Endothelial cell of umbilical vein (primary cell): ENCODE measurements at regions not wholly inside any gene's neighbourhood (a gene's known extent, or its start where the extent isn't known, plus 50 kb on each side); places are given as distances from the start of the nearest gene placed in this dataset.

Experiments
- BruUV-seq: library from RNA; stranded (reverse); fragments of 400-500 nt; replicated peaks from 2 replicates; lab custom pipeline; 2021; lab: Mats Ljungman, UMichigan
- CTCF ChIA-PET: fragments of 300-600, 350-600 bp; sonication (Branson Sonifier 250); formaldehyde crosslinking; loops from one replicate; lab custom pipeline; 2021; ENCODE audit warnings: antibody characterized with exemption, inconsistent platforms; lab: Charles Lee
- POLR2A ChIA-PET: fragments of 300-600, 350-600 bp; sonication (Branson Sonifier 250); formaldehyde crosslinking; loops from one replicate; lab custom pipeline; 2021; ENCODE audit warnings: antibody characterized with exemption, inconsistent platforms; lab: Charles Lee
- DNase-seq: peaks from one replicate; pipeline ENCODE4 v3.0.0-alpha.2; 2011; ENCODE audit warnings: low read depth, low spot score
- FAIRE-seq: peaks from 2 replicates; lab custom pipeline; 2011; peaks lifted over from hg19 to GRCh38; lab: Jason Lieb, UNC
- H2AFZ ChIP-seq: 2 replicates; pipeline ENCODE4 v1.6.0; 2012; ENCODE audit warnings: low read depth, low read length, control low read depth, inconsistent platforms
- H3K27ac ChIP-seq: 2 replicates; pipeline ENCODE4 v1.5.1; 2011; ENCODE audit warnings: low read depth, mild to moderate bottlenecking, control low read depth, low read length, moderate library complexity; ENCODE audit not compliant: insufficient read depth
- H3K27me3 ChIP-seq, 2 experiments: 2 replicates each; pipeline versions ENCODE4 v1.6.0 to v1.6.1; 2011; ENCODE audit warnings: low read length in 2 of 2, mixed read lengths in 1 of 2; ENCODE audit not compliant: control insufficient read depth in 2 of 2, insufficient read depth in 2 of 2
- H3K36me3 ChIP-seq, 2 experiments: 2 replicates in 1 of 2; 3 replicates in 1 of 2; pipeline ENCODE4 v1.5.1; 2011; ENCODE audit warnings: low read length in 2 of 2, mild to moderate bottlenecking in 1 of 2, moderate library complexity in 1 of 2; ENCODE audit not compliant: control insufficient read depth in 2 of 2, insufficient read depth in 2 of 2; ENCODE audit errors: extremely low read depth in 1 of 2
- H3K4me1 ChIP-seq: 3 replicates; pipeline ENCODE4 v1.5.1; 2011; ENCODE audit warnings: mild to moderate bottlenecking, low read length; ENCODE audit not compliant: control insufficient read depth, insufficient read depth; ENCODE audit errors: extremely low read depth
- H3K4me2 ChIP-seq: 2 replicates; pipeline ENCODE4 v1.6.1; 2011; ENCODE audit warnings: low read length, control low read depth, mixed read lengths; ENCODE audit not compliant: insufficient read depth
- H3K4me3 ChIP-seq, 3 experiments: fragments of 200-600 bp in 1 of 3; sonication (generic), shearing (Covaris generic) in 1 of 3; replicated peaks in 1 of 3; 2 replicates each; pipeline ENCODE4 v1.5.1; 2011 to 2016; ENCODE audit warnings: control low read depth in 3 of 3, low read length in 3 of 3, mild to moderate bottlenecking in 2 of 3, inconsistent platforms in 1 of 3, low read depth in 1 of 3, moderate library complexity in 1 of 3; ENCODE audit not compliant: insufficient read depth in 1 of 3
- H3K79me2 ChIP-seq: 2 replicates; pipeline ENCODE4 v1.6.0; 2012; ENCODE audit warnings: low read length, inconsistent platforms; ENCODE audit not compliant: control insufficient read depth, insufficient read depth
- H3K9ac ChIP-seq: replicated peaks from 2 replicates; pipeline ENCODE3; 2011; ENCODE audit warnings: low read length, control low read depth; ENCODE audit not compliant: insufficient read depth; ENCODE audit errors: extremely low read depth
- H3K9me1 ChIP-seq: replicated peaks from 3 replicates; pipeline ENCODE4 v1.6.0; 2011; ENCODE audit warnings: mild to moderate bottlenecking, low read length; ENCODE audit not compliant: control insufficient read depth, insufficient read depth; ENCODE audit errors: extremely low read depth
- H3K9me3 ChIP-seq: replicated peaks from 2 replicates; pipeline ENCODE4 v1.5.1; 2012; ENCODE audit warnings: low read length, inconsistent platforms; ENCODE audit not compliant: control insufficient read depth, insufficient read depth
- H4K20me1 ChIP-seq: replicated peaks from 2 replicates; pipeline ENCODE3; 2011; ENCODE audit warnings: mild to moderate bottlenecking, low read length; ENCODE audit not compliant: control insufficient read depth, insufficient read depth; ENCODE audit errors: extremely low read depth
- EZH2 ChIP-seq: IDR thresholded peaks from 2 replicates; pipeline ENCODE4 v1.6.1; 2012; ENCODE audit warnings: borderline replicate concordance, low read depth, mild to moderate bottlenecking, moderate library complexity, low read length, inconsistent platforms; ENCODE audit not compliant: severe bottlenecking
- FOS ChIP-seq: IDR thresholded peaks from 2 replicates; pipeline ENCODE4 v1.6.1; 2011; ENCODE audit warnings: mild to moderate bottlenecking, low read length, moderate library complexity, borderline replicate concordance; ENCODE audit not compliant: insufficient read depth
- GATA2 ChIP-seq: IDR thresholded peaks from 2 replicates; pipeline ENCODE4 v1.7.0; 2011; ENCODE audit warnings: low read depth, mild to moderate bottlenecking, moderate library complexity, mixed read lengths, low read length; ENCODE audit not compliant: insufficient read length, insufficient read depth
- JUN ChIP-seq: IDR thresholded peaks from 2 replicates; pipeline ENCODE4 v1.6.1; 2011; ENCODE audit warnings: borderline replicate concordance, low read depth; ENCODE audit not compliant: insufficient read length, insufficient read depth
- MYC ChIP-seq: IDR thresholded peaks from one replicate; pipeline ENCODE4 v1.6.1; 2011; ENCODE audit warnings: mild to moderate bottlenecking, low read depth, low read length
- POLR2A ChIP-seq: IDR thresholded peaks from 2 replicates; pipeline ENCODE4 v1.6.1; 2012; ENCODE audit warnings: low read depth, mild to moderate bottlenecking, control low read depth, low read length
- POLR2AphosphoS5 ChIP-seq: IDR thresholded peaks from 2 replicates; pipeline ENCODE4 v1.6.1; 2012; ENCODE audit warnings: low read depth, mild to moderate bottlenecking, control low read depth, low read length, moderate library complexity; ENCODE audit not compliant: insufficient read depth
- dilution Hi-C: fragments of 300-500 bp; cut with MboI; formaldehyde crosslinking; loops from one replicate; pipeline ENCODE4 v1.15.0; 2019; ENCODE audit warnings: low sequenced_read_pairs; ENCODE audit not compliant: extremely low pct_ligation_motif_present
- intact Hi-C: fragments of 100-400 bp; cut with micrococcal nuclease; formaldehyde crosslinking; loops from one replicate; pipeline ENCODE4 v1.10.0; 2022
- TF ChIP-seq, protein P1 (sequence below): IDR thresholded peaks from 2 replicates; pipeline ENCODE4 v1.6.1; 2011; ENCODE audit not compliant: insufficient read depth, insufficient read length
- TF ChIP-seq, protein P2 (sequence below), 2 donors: IDR thresholded peaks; 1 replicate in 1 of 2; 2 replicates in 1 of 2; pipeline ENCODE4 v1.5.1; 2011; ENCODE audit warnings: low read length in 2 of 2, mild to moderate bottlenecking in 2 of 2, moderate library complexity in 2 of 2, control low read depth in 1 of 2, inconsistent platforms in 1 of 2, low read depth in 1 of 2; ENCODE audit not compliant: insufficient read depth in 1 of 2; ENCODE audit errors: extremely low read depth in 1 of 2

DNA sequence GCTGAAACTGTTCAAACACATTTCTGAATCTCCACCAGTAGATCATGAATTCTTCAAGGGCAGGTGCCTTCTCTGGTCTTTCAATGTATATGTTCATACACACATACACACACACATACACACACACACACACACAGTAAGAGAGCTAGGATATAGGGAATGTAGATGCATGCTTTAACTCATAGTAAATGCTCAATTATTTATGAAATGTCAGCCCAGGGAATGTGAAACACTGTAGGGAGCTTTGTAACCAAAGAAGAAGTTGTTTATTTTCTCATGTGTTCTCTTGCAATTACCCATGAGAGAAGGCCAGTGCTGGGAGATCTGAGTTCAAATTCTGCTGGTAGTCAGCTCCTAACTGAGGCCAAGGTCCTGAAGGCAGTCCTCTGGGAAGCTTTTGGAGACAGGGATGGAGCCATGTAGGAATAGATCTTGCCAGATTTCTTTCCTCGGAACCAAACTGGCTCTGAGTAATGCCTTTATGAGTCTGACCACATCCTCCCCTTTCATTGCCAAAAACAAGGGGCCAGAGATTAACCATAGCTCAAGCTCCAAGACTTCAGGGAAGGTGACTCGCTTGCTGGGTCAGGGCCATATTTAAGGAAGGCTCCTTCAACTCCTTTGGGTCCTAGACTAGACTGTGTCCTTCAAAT is 487.0 kb upstream of the TNC start:
- H3K4me1 ChIP-seq, result no peaks in the 10 kb centered on the region
- no peak overlapping the region for H3K4me3 ChIP-seq
- POLR2A ChIA-PET, result no interaction called here
- no peak overlapping the region for H3K4me2 ChIP-seq
- DNase-seq, result no peak
- dilution Hi-C loops (no loop called here), intact Hi-C loops (no loop called here)
- no peak overlapping the region for H3K9ac ChIP-seq
- no peaks in the 10 kb centered on the region for H3K9me1 ChIP-seq
- H2AFZ ChIP-seq, result no peak overlapping the region
- BruUV-seq, result no TSS peak
- no peaks in the 10 kb centered on the region for H3K36me3 ChIP-seq
- no peaks in the 10 kb centered on the region for H4K20me1 ChIP-seq
- TF ChIP-seq, protein P1, sequence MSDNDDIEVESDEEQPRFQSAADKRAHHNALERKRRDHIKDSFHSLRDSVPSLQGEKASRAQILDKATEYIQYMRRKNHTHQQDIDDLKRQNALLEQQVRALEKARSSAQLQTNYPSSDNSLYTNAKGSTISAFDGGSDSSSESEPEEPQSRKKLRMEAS, result no peak
- no peak for TF ChIP-seq POLR2AphosphoS5
- no peaks in the 10 kb centered on the region for H3K79me2 ChIP-seq
- no peaks in the 10 kb centered on the region for H3K9me3 ChIP-seq
- FAIRE-seq, result no peak
- CTCF ChIA-PET, result interaction anchor here (0.6 kb wide), 1 partner anchor 1105 kb away, joined by 4 read pairs; no protein-coding TSS in a partner anchor
- H3K27ac ChIP-seq, result no peak overlapping the region
- H3K27me3 ChIP-seq, result no peaks in the 10 kb centered on the region

DNA sequence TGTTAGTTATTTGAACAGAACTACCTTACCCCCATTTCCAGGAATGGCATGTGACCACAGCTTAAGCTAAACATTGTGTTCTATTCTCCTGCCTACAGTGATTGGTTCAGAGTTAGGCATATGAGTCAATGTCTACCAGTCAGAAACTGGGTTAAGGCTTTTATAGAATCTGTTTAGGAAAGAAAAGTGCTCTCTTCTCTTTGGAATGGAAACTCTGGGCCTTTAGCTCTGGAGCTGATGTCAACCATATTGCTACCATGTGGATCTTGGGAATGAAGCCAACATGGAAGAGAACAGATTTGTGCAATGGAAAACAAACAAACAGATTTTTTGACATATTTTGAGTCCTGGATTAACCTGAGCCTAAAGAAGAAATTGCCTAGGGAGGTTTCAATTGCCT is 488.9 kb upstream of the TNC start:
- Histone ChIP-seq H3K27me3 (no peaks in the 10 kb centered on the region), H3K9me1 (no peaks in the 10 kb centered on the region), H3K9me3 (no peaks in the 10 kb centered on the region), H3K4me2 (no peak overlapping the region), H3K9ac (no peak overlapping the region), H3K4me1 (no peaks in the 10 kb centered on the region), H4K20me1 (no peaks in the 10 kb centered on the region), H3K4me3 (no peak overlapping the region), H3K27ac (no peak overlapping the region), H2AFZ (no peak overlapping the region), H3K79me2 (no peaks in the 10 kb centered on the region), H3K36me3 (no peaks in the 10 kb centered on the region)
- BruUV-seq, result no TSS peak
- ChIA-PET POLR2A (no interaction called here), CTCF (no interaction called here)
- dilution Hi-C loops, result no loop called here
- TF ChIP-seq EZH2 (no peak), JUN (no peak), POLR2A (no peak), FOS (no peak), POLR2AphosphoS5 (no peak), MYC (no peak), GATA2 (no peak)
- TF ChIP-seq, protein P2, sequence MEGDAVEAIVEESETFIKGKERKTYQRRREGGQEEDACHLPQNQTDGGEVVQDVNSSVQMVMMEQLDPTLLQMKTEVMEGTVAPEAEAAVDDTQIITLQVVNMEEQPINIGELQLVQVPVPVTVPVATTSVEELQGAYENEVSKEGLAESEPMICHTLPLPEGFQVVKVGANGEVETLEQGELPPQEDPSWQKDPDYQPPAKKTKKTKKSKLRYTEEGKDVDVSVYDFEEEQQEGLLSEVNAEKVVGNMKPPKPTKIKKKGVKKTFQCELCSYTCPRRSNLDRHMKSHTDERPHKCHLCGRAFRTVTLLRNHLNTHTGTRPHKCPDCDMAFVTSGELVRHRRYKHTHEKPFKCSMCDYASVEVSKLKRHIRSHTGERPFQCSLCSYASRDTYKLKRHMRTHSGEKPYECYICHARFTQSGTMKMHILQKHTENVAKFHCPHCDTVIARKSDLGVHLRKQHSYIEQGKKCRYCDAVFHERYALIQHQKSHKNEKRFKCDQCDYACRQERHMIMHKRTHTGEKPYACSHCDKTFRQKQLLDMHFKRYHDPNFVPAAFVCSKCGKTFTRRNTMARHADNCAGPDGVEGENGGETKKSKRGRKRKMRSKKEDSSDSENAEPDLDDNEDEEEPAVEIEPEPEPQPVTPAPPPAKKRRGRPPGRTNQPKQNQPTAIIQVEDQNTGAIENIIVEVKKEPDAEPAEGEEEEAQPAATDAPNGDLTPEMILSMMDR (IDR thresholded peaks at IDR 0.05; ENCODE audit: extremely low read depth in 1 of 2, insufficient read depth in 1 of 2, low read depth in 1 of 2, low read length in 2 of 2), result no peak
- TF ChIP-seq, protein P1, result no peak
- FAIRE-seq, result no peak
- intact Hi-C loops, result no loop called here
- DNase-seq, result no peak
